Activated T-helper 17 cell treated with anti-CD3 and anti-CD28 coated beads, Interleukin-2, amount 50 U/mL, for 72 hours (primary cell): ENCODE measurements at regions not wholly inside any gene's neighbourhood (a gene's known extent, or its start where the extent isn't known, plus 50 kb on each side); places are given as distances from the start of the nearest gene placed in this dataset.

Experiments
- ATAC-seq: fragments of 150-1000 bp; cut with Tn5 transposase; replicated peaks from 2 replicates; pipeline ENCODE4 v1.10.0; 2021; ENCODE audit warnings: mild to moderate bottlenecking, moderate library complexity
- H3K27ac Mint-ChIP-seq: one replicate; pipeline ENCODE4 v1.8.0; 2022; ENCODE audit warnings: mixed read lengths
- H3K27me3 Mint-ChIP-seq: one replicate; pipeline ENCODE4 v1.8.0; 2022; ENCODE audit warnings: mixed read lengths
- H3K36me3 Mint-ChIP-seq: one replicate; pipeline ENCODE4 v1.8.0; 2022; ENCODE audit warnings: low read depth, mild to moderate bottlenecking, mixed read lengths
- H3K4me1 Mint-ChIP-seq: one replicate; pipeline ENCODE4 v1.8.0; 2022; ENCODE audit warnings: mixed read lengths
- H3K4me3 Mint-ChIP-seq: one replicate; pipeline ENCODE4 v1.8.0; 2022; ENCODE audit warnings: mild to moderate bottlenecking, mixed read lengths
- H3K9me3 Mint-ChIP-seq: one replicate; pipeline ENCODE4 v1.8.0; 2022; ENCODE audit warnings: mixed read lengths

DNA sequence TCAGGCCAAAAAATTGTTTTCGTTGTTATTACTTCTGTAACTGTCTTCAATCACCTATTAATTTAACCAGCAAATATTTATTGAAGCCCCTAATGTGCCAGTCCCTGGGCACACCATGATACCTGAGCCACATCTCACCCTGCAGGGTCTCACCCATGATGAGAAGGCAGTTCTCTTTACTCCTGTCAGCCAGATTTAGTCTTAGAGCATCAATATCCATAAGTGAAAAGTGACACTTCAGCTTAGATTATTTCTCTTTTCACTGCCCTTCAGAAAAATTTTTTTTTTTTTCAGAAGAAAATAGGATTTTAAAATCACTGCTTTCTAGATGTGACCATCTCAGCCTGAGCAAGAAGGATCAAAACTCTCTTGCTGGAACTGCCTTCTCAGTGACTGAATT is 258.6 kb upstream of the NFE2L3 start:
- peaks cover 15% of the 10 kb centered on the region for H3K27me3 Mint-ChIP-seq
- peak overlapping the region; percentile 89 for H3K27ac Mint-ChIP-seq
- peak overlapping the region; percentile 88 for H3K4me3 Mint-ChIP-seq
- H3K36me3 Mint-ChIP-seq = no peaks in the 10 kb centered on the region
- no peaks in the 10 kb centered on the region for H3K9me3 Mint-ChIP-seq
- peaks cover 17% of the 10 kb centered on the region for H3K4me1 Mint-ChIP-seq
- no peak for ATAC-seq

DNA sequence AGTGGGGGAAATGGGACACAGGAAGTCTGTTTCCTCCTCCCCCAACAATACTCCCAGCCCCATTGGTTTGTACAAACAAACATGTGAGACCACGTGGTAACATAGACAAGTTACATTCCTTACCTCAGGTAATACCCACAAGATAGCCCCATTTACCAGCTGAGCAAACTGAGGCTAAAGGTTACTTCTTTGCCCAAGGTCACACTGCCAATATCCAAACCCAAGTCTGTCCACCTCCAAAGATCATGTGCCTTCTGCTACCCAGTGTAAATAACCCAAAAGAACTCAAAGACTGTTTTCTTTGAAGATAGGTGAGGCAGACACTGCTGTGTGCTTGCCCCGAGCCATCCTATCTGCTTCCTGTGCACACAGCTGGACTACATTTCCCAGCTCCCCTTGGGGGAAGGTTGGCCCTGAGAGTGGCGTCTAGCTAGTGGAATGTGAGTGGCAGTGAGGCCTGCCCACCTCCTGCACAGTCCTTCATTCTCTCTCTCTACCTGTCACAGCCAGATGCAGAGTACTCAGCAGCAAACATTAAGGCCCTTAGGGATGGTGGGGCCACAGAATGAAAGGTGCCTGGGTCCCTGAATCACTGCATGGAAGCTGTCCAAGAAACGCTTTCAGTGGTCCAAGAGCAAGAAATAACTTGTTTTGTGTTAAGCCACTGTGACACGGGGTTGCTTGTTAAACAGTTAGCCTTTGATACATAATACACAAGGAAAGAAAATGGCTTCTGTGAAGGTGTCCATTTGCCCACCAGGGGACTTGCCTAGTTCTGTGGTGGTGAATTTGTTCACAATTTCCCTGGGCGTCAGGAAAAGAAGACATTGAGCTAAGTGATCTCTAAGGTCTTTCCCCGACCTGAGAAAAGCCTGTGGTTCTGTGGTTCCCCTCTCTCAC is 257.7 kb upstream of the NFE2L3 start:
- no peak for ATAC-seq
- H3K27me3 Mint-ChIP-seq = peaks cover 13% of the 10 kb centered on the region
- H3K27ac Mint-ChIP-seq = peak overlapping the region; percentile 9
- H3K4me1 Mint-ChIP-seq = peaks cover 17% of the 10 kb centered on the region
- H3K4me3 Mint-ChIP-seq = peak overlapping the region; percentile 88
- H3K36me3 Mint-ChIP-seq = no peaks in the 10 kb centered on the region
- no peaks in the 10 kb centered on the region for H3K9me3 Mint-ChIP-seq

DNA sequence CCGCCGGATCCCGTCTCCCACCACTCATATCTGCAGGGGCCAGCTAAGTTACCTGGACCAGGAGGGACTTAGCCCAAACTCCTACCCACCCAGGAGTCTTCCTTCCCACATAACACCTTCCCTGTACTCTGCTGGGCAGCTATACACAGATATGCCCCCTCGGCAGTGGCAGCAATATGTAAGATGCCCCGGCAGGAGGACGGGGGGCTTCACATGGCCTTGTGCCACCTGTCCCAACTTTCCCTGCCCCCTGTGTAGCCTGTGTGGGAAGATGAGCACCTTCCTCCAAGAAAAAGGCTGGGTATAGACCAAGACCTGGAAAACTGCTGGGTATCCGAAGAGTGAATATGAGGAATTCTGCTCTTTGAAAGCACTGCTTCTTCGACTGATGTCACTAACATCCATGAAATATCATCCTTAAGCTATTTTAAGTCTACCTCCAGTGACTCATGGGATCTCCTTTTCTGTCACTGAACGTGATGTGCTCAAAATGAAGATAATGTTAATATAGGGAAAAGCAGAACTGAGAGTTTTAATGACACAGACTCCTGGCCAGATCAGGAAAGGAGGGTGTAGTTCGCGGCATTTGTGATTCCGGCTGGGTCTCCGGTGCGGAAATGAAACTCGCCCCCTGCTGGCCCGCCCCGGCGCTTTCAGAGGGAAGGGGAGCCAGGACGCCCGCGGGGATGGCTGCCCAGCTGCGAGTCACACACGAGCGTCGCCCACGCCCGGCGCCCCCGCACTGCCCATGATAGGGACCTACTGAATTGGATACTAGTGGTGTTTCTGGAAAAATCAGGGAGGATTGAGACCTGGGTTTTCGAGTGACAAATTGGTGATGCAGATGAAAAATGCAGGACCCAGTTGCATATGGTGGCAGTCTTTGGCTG is 256.9 kb upstream of the NFE2L3 start:
- Mint-ChIP-seq H3K4me3 (peak overlapping the region; percentile 88), H3K27ac (peak overlapping the region; percentile 9), H3K4me1 (peaks cover 17% of the 10 kb centered on the region), H3K36me3 (no peaks in the 10 kb centered on the region), H3K27me3 (peaks cover 11% of the 10 kb centered on the region), H3K9me3 (no peaks in the 10 kb centered on the region)
- ATAC-seq = peak; percentile 74

DNA sequence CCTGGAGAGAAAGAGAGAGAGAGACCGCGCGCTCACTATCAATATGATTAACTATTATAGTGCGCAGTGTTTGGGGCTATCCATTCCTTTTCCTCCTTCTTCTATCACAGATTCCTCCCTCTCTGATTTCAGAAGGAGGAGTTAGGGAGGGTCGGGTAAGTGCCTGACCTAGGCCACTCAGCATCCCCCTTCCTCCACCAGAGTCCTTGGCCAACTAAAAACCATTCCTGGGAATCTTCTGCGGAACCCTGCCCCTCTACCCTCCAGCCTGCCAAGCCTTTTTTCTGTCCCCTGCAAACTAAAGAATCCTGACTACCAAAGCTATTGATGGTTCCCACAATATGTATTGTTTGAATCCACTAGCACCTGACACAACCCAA is 256.2 kb upstream of the NFE2L3 start:
- H3K27ac Mint-ChIP-seq = no peak overlapping the region
- H3K9me3 Mint-ChIP-seq = no peaks in the 10 kb centered on the region

DNA sequence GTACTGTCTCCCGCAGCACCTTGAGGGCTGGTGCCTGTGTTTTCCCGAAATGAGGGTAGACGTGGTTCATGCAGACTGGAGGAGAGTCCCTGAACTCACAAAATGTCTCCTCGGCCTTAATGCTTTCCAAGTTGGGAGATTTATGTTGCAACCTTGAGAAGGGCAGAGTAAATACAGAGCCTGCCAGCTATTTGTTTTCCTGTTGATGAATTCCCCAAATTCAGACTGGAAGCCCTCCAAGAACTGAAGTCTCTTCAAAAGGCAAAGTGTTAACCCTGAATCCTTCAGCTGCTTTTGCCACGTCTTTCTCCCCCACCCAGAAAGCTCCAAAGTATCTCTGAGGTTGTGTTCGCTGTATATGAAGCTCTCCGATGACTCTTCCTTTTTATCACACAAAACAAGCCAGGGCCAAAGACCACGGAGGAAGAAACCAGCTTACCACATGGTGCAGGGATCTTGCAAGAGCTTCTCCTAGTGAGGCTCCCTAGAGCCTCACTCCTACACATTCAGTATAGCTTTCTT is 254.7 kb upstream of the NFE2L3 start:
- no peak overlapping the region for H3K27ac Mint-ChIP-seq
- H3K4me1 Mint-ChIP-seq = peaks cover 17% of the 10 kb centered on the region
- H3K4me3 Mint-ChIP-seq = no peak overlapping the region
- no peaks in the 10 kb centered on the region for H3K36me3 Mint-ChIP-seq
- peaks cover 5% of the 10 kb centered on the region for H3K27me3 Mint-ChIP-seq
- ATAC-seq = peak; percentile 28
- H3K9me3 Mint-ChIP-seq = no peaks in the 10 kb centered on the region

More for the DNA sequence above, 256.2 kb upstream of the NFE2L3 start:
- H3K4me3 Mint-ChIP-seq = no peak overlapping the region
- no peaks in the 10 kb centered on the region for H3K36me3 Mint-ChIP-seq
- peak; percentile 27 for ATAC-seq
- H3K4me1 Mint-ChIP-seq = peaks cover 17% of the 10 kb centered on the region
- H3K27me3 Mint-ChIP-seq = peaks cover 11% of the 10 kb centered on the region

DNA sequence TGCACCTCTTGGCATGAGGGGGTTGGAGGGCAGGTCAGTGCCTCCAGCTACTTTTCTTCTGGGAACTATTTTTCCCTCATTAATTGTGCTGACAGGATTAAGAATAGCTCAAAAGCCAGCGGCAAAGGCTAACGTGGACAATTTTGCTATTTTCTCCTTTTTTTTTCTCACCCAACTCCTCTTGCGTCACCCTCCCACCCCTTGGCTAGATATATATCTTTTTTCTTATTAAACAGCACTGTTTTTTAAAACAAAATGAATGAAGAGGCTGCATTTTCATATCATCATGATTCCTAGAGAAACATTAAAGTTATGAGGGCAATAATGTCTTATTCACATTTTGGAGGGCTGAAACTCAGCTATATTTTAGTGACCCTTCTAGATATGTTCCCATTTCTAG is 251.8 kb upstream of the NFE2L3 start:
- H3K9me3 Mint-ChIP-seq = no peaks in the 10 kb centered on the region
- no peak overlapping the region for H3K27ac Mint-ChIP-seq
- peaks cover 1% of the 10 kb centered on the region for H3K4me1 Mint-ChIP-seq
- no peaks in the 10 kb centered on the region for H3K36me3 Mint-ChIP-seq
- H3K27me3 Mint-ChIP-seq = peaks cover 8% of the 10 kb centered on the region
- no peak for ATAC-seq
- H3K4me3 Mint-ChIP-seq = no peak overlapping the region

DNA sequence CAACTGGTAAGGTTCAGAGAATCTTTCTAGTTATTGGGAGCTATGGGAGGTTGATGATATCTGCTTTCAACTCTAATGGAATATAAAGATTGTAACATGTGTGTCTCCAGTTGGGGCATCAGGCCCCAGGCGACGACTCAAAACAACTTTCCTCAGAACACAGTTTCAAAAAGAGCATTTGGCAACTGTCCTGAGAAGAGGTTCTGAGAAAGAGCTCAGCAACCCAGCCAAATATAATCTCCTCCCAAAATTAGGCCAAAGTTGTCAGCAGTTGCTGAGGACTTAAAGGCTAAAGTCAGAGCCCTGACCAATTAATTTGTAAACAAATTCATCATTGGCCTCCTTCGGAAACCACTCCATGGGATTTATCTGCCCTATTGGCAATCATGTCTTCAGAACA is 251.1 kb upstream of the NFE2L3 start:
- no peak overlapping the region for H3K27ac Mint-ChIP-seq
- H3K4me1 Mint-ChIP-seq = no peaks in the 10 kb centered on the region
- peaks cover 14% of the 10 kb centered on the region for H3K27me3 Mint-ChIP-seq
- no peak for ATAC-seq
- H3K9me3 Mint-ChIP-seq = no peaks in the 10 kb centered on the region
- no peaks in the 10 kb centered on the region for H3K36me3 Mint-ChIP-seq
- H3K4me3 Mint-ChIP-seq = no peak overlapping the region

DNA sequence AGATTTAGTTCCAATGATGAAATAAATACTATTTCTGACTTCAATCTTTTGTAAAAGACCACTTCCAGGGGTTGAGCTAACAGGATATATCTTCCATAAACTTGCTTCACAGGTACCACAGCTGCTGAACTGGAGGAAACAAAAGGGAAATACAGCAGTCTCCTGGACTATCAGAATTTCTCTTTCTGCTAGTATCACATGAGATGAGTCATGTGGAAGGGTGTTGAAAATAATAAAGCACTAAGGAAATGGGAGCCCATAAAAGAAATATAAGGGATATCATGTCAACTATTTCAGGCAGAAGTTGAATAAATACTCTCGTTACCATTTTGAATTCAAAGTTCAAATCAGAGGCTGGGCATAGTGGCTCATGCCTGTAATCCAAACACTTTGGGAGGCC is 250.3 kb upstream of the NFE2L3 start:
- no peaks in the 10 kb centered on the region for H3K4me1 Mint-ChIP-seq
- H3K27me3 Mint-ChIP-seq = peaks cover 15% of the 10 kb centered on the region
- no peaks in the 10 kb centered on the region for H3K36me3 Mint-ChIP-seq
- no peak for ATAC-seq
- H3K27ac Mint-ChIP-seq = no peak overlapping the region
- H3K4me3 Mint-ChIP-seq = no peak overlapping the region
- no peaks in the 10 kb centered on the region for H3K9me3 Mint-ChIP-seq

DNA sequence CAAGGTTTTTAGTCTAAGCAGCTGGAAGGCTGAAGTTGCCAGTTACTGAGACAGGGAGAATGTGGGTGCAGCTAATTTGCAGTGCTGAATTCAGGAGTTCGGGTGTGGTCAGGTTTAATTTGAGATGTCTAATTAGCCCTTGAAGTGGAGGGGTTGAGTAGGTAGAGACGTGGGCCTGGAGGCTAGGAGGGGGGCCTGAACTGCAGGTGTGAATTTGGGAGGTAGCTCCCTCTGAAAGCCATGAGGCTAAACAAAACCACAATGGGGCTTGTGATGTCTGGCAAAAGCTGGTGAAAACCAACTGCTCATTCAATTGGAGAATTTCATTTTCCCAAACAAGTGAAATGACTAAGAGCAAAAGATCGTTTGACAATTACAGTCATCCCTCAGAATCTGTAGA is 246.0 kb upstream of the NFE2L3 start:
- Mint-ChIP-seq H3K4me3 (no peak overlapping the region), H3K9me3 (no peaks in the 10 kb centered on the region), H3K4me1 (no peaks in the 10 kb centered on the region), H3K27ac (no peak overlapping the region), H3K27me3 (peaks cover 18% of the 10 kb centered on the region), H3K36me3 (no peaks in the 10 kb centered on the region)
- ATAC-seq = peak; percentile 38

DNA sequence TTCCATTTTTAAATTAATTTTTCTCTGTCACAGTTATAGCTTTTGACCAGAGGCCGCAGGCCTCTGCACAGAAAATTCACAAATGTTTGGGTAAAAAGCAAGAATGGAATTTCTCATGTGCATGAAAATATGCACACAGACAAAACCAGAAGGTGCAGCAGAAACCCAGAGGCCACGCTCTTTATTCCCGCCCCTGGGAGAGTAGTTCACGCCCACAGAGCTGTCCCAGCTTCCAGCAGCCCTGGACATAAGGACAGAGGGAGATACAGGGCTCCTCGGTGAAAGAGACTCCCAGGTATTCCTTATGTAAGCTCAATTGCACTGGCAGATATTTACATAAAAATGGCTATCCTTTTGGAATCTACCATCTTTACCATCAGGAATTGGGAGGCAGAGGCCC is 245.2 kb upstream of the NFE2L3 start:
- no peak for ATAC-seq
- Mint-ChIP-seq H3K36me3 (no peaks in the 10 kb centered on the region), H3K27me3 (peaks cover 20% of the 10 kb centered on the region)

DNA sequence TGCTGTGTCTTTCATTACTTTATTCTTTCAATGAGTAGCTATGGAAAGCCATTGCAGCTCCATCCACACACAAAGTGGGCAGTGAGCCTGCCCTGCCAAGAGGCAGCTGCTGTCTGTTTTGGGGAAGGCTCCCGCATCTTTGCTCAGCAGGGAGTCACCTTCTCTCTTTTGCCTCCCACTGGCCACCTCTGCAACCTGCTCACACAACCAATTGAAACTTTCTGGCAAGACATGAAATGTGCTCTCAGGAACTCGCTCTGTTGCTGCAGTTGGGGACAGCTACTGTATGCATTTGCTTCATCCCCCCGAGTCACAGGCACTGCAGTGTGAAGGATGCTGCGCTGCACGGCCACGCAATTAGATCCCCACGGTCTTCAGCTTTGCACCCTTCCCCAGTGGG is 244.8 kb upstream of the NFE2L3 start:
- Mint-ChIP-seq H3K9me3 (no peaks in the 10 kb centered on the region), H3K4me1 (no peaks in the 10 kb centered on the region), H3K27ac (no peak overlapping the region), H3K36me3 (no peaks in the 10 kb centered on the region), H3K27me3 (peaks cover 22% of the 10 kb centered on the region), H3K4me3 (no peak overlapping the region)
- ATAC-seq = no peak

More for the DNA sequence above, 245.2 kb upstream of the NFE2L3 start:
- Mint-ChIP-seq H3K27ac (no peak overlapping the region), H3K9me3 (no peaks in the 10 kb centered on the region), H3K4me1 (no peaks in the 10 kb centered on the region), H3K4me3 (no peak overlapping the region)

DNA sequence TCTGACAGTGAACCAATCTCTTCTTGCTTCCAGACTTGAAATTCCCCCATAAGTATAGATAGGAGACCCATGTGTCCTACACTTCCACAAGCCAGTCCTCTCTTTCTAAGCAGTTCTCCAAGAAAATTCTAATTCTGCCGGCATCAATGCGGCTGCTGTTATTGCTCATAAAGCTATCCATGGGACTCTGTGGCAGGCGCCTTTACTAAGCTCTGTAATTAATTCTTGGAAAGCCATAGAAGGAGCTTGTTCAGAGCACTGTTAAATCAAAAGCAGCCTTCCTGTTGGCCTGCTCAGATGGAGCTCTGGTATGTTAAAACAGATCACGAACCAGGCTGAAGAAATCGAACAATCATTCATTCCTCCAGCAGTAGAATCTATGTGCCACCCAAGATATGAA is 244.3 kb upstream of the NFE2L3 start:
- Mint-ChIP-seq H3K4me1 (no peaks in the 10 kb centered on the region), H3K27me3 (peaks cover 22% of the 10 kb centered on the region), H3K4me3 (no peak overlapping the region), H3K36me3 (no peaks in the 10 kb centered on the region), H3K9me3 (no peaks in the 10 kb centered on the region), H3K27ac (no peak overlapping the region)
- ATAC-seq = no peak

DNA sequence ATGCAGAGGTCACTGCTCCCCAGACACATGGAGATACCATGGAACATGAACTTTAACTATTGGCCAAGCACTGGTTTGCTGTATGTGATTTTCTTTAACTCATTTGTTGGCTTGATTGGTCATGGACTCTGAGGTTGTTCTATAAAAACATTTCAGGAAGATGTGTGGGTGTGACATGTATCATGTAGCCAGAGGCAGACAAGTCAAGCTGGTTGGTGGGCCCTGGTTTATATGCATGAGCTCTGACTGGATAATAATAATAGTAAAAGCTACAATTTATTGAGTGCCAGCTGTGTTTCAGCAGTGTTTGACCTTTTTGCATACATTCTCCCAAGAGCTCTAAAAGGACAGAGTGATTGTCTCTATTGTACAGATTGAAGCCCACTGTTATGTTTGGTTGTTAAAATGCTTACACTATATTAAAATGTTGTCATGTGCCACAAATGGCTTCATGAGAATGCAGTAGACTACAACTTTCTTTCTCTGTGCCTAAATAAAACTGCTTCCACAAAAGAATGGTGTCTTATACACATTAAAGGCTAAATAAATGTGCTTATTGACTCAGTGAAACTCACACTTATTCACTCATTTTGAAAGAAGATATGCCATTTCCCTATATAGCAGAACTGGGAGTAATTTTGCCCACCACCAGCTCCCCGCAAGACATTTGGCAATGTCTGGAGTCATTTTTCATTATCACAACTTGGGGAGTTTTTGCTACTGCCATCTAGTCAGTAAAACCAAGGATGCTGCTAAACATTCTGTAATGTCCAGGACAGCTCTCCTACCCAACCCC is 243.6 kb upstream of the NFE2L3 start:
- Mint-ChIP-seq H3K36me3 (no peaks in the 10 kb centered on the region), H3K4me1 (no peaks in the 10 kb centered on the region), H3K27me3 (peaks cover 22% of the 10 kb centered on the region), H3K9me3 (no peaks in the 10 kb centered on the region), H3K4me3 (no peak overlapping the region), H3K27ac (no peak overlapping the region)
- ATAC-seq = peak; percentile 56
